ENCODE measurements at regions not wholly inside any gene's neighbourhood (a gene's known extent, or its start where the extent isn't known, plus 50 kb on each side); places are given as distances from the start of the nearest gene placed in this dataset.
"Not testable (repeated sequence)": the region's sequence is repeated elsewhere in the genome, so short reads cannot be mapped to it uniquely, and the experiment has no call there.

DNA sequence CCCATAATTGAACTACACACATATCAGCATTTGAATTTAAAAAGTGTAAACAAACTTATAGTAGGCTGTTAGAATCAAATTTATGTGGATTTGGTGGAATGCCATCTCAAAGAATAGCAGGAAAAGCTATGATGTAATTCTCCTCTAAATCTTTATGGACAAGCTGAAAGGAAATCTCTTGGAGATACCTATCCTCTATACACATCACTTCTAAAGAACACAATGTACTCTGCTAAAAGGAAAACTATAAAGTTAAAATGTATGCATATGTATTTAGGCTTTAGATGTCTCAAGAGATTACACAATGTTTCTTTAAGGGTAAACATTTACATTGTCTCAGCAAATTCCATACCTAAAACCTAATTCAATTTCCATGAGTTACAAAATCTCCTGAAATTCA lies 323.3 kb downstream of the CRPPA start:
- FAIRE-seq (no peak), DNase-seq (ENCODE audit: insufficient read length, low spot score) (no peak)

DNA sequence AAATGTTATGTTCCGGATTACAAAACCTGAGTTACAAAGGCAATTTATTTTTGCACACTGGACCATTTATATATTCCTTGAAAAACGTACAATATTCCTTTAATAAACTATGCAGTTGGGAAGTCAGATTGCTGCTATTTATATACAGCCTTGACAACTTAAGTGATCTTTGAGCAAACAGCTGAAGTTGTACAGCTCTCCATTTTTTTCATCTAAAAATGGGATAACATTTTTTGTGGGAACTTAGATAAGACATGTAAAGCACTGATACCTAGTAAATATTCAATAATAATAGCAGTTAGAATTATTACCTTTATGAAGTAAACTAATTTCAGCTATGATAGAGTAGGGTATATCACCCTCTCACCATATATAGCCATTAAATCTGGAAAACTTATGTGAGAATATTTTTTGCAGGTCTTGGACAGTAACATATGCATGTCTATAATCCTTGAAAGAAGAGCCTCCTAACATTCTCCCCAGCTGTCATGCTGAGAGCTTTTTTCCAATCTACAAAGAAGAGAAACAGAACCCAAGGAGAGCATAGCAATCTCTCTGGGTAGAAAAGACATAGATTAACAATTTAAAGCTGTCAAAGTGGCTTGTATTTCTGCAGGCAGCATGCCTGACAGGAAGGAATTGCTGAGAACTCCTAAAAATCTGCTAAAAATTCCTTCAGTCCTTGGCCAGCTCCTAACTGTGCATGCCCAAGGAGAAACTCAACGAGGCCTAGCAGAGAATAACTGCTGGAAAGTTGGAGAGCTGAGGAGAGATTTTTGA lies 326.0 kb downstream of the CRPPA start:
- DNase-seq (ENCODE audit: insufficient read length, low spot score) = no peak
- no peak for FAIRE-seq

DNA sequence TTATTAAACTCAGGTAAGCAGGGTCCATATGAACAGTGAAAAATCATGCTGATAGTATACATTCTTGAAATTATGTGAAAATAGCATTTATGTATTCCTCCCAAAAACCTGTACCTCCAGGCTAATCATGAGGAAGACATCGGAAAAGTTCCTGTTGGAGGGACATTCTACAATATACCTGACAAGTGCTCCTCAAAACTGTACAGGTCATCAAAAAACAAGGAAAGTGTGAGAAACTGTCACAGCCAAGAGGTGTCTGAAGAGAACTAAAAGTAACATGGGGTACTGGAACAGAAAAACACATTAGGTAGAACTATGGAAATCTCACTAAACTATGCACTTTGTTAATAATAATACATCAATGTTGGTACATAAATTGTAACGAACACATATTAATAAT lies 326.7 kb downstream of the CRPPA start:
- FAIRE-seq (no peak), DNase-seq (ENCODE audit: insufficient read length, low spot score) (no peak)

DNA sequence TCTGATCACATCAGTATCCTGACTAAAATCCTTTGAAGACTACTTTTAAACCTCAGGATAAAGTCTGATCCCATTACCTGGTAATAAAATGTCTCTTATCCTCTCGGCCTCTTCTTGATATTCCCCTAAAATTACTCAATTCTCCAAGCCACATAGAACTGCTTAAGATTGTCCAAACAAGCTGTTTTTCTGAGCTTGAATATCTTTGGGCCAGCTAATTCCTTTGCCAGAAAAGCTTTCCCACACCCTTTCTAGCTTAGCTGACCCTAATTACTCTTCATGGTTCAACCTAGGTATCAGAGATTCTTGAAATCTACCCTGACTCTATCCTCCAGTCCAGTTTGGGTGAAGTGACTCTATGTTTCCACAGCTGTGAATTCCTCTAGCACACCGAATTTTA lies 328.6 kb downstream of the CRPPA start:
- FAIRE-seq (no peak), DNase-seq (ENCODE audit: insufficient read length, low spot score) (no peak)

DNA sequence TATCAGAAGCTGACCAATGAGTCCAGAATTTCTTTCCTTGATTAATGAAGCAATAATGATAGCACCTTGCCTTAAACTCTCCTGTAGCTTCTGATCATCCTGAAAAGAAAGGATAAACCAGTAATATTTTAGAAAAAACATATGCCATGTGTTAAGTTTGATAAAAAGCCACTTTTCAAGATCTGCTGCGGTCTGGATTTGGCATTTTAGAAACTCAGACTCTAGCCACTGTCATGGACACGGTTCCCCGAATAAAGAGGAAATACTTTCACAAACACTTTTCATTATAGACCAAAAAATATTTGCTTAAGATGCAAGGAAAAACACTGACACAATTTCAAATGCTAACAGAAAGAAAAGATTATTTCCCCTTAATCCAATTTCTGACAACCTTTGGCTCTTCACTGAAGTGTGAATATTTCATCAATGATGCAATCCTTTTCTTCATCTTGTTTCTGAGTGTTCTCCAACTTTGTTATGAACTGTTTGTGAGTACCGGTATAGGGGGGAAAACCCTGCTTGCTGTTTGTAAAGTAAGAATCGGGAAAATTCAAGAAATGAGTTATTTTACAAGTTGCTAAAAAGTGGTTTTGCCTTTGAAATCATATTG lies 329.5 kb downstream of the CRPPA start:
- no peak for FAIRE-seq
- DNase-seq (ENCODE audit: insufficient read length, low spot score) = no peak

DNA sequence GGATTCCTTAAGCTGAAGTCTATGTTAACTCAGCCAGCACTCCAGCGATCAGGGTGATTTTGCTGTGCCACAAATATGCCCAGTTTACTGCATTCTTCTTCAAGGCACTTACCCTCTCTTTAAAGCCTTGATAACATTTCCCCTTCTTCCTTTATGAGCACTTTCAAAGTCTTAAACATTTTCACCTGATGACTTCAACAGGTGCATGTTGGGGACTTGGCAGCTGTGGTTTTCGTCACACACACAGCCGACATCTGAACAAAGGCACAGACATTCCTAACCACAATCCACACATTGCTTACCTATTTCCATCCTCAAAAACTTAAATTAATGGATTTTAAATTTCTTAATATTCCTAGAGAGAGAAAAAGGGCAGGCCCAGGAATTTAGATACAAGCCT lies 331.5 kb downstream of the CRPPA start:
- FAIRE-seq = no peak
- DNase-seq (ENCODE audit: insufficient read length, low spot score) = no peak

DNA sequence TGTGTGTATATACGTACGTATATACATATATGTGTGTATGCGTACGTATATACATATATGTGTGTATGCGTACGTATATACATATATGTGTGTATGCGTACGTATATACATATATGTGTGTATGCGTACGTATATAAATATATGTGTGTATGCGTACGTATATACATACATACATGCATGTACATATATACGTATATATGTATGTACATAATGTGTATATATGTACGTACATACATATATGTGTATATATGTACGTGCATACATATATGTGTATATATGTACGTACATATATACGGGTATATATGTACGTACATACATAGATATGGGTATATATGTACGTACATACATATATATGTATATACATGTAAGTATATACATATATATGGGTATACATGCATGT lies 332.1 kb downstream of the CRPPA start:
- FAIRE-seq = no peak
- no peak for DNase-seq (ENCODE audit: insufficient read length, low spot score)

DNA sequence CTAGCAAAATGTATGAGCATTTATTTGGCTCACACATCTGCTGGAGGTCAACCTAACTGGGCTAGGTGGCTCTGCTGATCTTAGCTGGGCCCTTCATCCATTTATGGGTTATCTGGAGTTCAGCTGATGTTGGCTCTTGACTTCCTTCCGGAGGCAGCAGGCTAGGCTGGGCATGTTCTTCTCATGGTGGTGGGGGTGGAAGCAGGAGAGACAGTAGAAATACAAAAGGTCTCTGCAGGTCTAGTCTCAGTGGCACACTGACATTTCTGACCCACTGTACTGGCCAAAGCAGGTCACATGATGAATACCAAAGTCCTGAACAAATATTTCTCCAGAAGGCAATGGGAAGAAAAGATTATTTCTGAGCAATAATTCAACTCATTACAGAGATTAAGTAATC lies 334.6 kb downstream of the CRPPA start:
- no peak for DNase-seq (ENCODE audit: insufficient read length, low spot score)
- FAIRE-seq = no peak

DNA sequence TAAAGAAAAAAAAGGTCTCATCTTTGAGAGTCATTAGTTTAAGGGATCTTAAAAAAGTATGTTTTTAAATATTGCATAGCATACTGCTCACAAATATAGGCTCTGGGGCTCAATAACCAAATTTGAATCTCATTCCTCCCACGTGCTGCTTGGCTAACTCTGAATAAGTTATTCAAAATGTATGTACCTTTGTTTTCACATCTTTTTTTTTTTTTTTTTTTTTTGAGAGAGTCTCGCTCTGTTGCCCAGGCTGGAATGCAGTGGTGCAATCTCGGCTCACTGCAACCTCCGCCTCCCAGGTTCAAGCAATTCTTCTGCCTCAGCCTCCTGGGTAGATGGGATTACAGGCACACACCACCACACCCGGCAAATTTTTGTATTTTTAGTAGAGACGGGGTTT lies 335.6 kb downstream of the CRPPA start:
- DNase-seq (ENCODE audit: insufficient read length, low spot score); FAIRE-seq: not testable (repeated sequence)

DNA sequence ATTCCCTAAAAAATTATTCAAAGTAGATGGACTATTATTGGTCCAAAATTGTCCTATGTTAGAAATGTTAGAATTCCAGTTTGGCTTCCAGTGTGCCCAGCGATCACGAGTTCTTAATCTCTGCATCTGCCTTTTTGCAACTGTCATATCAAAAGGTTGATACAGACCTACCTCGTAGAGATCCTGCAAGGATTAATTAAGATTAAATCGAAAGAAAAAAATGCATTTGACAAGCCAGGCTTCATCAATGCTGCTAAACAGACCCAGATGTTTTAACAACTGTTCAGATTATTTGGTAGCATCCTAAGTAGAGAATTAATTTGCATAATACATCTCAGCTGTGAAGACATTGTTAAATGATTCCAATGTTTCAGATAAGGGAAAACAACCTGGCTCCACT lies 336.5 kb downstream of the CRPPA start:
- FAIRE-seq (no peak), DNase-seq (ENCODE audit: insufficient read length, low spot score) (no peak)

DNA sequence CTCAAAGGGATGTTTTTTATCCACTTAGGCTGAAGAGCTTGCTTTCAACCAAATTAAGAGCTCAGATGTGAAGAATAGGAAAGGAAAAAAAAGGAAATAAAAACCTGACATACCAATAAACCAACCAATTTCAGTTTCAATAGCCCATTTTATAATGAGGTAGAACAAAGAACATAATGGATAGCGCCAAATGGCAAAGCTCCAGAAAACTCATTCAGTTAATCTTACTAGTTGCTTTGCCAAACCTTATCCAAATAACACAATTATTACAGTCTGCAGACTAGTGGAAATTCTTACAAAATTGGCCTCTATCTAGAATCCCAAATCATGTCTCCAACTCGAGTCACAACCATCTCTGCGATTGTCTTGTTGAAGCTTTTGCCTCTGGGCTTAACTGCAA lies 337.0 kb downstream of the CRPPA start:
- no peak for DNase-seq (ENCODE audit: insufficient read length, low spot score)
- no peak for FAIRE-seq

DNA sequence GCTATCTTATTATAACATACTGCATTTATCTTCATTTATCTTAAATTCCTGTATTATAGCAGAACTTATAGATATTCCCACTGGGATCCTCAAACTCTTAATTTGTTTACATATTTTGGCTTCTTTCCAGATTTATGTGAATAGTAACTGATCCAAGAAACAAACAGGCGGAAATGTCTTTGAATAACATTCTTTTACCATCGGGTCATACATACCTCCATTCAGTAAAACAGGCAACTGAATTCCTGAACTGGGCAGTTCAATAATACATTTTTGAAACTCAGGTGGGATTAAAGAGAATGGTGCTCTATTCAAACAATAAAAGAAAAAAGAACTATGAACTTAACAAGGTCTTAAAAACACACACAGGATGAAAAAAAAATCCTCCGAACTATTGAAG lies 337.4 kb downstream of the CRPPA start:
- FAIRE-seq (no peak), DNase-seq (ENCODE audit: insufficient read length, low spot score) (no peak)

DNA sequence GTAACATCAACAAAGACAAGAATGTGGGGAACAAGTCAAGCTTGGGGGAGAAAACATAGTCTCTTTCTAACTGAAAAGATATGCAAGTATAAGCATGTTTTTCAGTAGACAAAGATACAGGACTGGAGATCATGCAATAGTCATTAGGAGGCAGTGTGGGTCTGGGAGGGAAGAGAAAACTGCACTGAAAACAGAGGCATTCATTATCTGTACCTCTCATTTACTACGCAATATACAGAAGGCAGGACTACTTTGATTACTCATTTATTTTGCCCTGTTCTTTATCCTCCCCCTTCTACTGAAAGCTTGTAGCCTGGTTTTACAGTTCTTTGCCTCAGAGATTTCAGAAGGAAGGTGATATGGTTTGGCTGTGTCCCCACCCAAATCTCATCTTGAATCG lies 341.2 kb downstream of the CRPPA start:
- FAIRE-seq (no peak), DNase-seq (ENCODE audit: insufficient read length, low spot score) (no peak)

DNA sequence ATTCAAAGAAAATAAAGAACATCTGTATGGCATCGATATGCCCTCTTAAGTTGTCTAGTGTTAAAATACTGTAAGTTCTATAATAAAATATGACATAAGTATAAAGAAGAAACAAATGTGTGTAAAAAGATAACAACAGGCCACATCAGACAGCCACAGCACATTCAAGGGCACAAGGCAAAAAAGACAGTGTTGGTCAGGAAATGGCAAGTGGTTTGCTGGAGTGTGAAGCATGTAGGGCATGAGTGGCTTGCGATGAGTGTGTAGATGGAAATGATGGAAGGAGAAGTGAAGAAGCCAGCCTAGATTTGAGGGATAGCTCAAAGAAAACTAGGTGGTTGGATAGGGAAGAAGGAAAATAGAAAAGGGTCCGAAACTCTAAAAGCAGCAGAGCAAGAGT lies 341.6 kb downstream of the CRPPA start:
- FAIRE-seq = no peak
- DNase-seq (ENCODE audit: insufficient read length, low spot score) = no peak

DNA sequence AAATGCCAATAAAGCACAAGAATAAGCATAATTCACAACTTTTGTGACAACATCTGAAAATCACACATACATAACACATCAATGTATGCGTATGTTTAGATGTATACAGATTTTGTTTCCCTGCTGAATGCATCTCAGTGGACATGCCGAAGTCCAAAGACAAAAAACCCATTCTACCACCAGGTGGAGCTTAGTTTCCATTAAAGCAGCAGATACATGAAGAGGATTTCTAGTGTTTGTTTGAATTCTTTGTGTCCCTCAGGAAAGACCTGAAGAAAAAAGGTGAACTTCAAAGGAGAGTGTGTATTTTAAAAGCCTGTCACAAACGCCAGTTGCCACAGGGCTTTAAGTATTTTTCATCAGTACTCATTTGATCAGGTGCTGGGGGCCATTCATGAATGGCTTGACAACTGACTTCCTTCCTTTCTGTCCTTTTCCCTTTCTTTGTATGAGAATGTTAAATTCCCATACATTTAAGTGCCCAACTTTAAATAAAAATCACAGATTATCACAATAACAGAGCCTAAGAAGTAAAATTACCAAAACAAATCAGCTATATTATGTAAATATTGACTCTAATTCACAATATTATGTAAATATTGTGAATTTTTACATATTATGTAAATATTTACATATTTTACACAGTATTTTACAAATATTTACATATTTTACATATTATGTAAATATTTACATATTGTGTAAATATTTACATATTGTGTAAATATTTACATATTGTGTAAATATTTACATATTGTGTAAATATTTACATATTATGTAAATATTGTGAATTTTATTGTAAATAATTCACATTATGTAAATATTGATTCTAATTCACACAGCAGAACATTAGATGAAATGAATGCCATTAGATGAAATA lies 343.0 kb downstream of the CRPPA start:
- DNase-seq (ENCODE audit: insufficient read length, low spot score) (no peak), FAIRE-seq (peak; percentile 72)

DNA sequence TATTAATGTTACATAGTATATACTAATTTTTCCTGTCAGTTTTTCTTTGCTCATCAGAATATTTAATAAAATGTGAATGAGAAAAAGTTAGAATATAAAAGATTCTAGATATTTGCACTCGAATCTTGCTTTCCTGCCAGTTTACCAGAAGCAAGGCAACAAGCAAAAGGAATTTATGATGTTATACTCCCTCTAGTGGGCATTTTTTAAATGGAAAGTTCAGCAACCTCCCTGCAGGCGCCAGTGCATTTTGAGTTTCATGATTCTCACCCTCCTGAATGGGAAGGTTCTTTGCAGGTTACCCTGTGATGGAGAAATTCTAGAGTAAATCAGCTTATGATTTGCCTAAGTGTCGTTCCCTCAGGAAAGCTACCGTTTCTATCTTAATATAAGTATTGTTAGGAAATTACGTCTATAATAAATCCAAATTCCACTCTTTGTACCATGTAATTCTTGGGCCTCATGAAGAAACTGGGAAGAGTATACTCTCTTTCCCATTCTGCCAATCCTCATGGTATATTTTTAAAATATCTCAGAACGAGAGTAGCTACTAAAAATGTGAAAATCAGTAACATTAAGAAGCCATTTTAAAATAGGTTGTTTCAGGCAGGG lies 350.0 kb downstream of the CRPPA start:
- FAIRE-seq (peak; percentile 55), DNase-seq (ENCODE audit: insufficient read length, low spot score) (no peak)

DNA sequence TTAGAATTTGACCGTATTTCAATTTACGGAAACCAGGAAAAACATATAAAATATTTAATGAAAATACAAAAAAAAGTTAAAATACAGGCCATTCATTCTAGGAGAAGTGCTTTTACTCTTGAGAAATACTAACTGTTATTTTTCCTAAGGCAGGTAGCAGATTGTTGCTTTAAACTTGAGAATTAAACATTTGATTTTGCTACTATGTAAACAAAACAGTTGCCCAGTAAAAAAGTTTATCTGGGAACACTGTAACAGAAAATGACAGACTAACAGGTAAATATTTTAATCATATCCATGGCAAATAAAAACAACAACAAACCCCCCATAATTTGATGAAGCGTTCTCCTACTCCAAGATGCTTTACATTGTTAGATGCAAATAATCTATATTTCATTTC lies 350.5 kb downstream of the CRPPA start:
- FAIRE-seq = no peak
- no peak for DNase-seq (ENCODE audit: insufficient read length, low spot score)

DNA sequence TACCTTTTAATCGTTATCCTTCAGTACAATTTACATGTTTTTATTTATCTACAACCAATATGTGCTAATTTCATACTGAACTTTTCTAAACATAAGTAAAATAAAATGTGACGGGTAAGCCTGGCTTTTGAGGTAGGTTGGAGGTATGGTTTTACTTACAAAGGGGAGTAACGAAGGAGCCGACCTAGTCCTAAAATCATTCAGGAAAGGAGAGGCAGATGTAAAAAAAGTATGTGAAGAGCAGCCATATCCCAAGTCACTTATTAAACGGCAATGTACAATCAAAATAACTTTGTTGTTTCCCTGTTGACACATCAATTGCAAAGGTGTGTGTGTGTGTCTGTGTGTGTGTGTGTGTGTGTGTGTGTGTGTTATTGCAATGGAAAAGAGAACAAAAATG lies 351.3 kb downstream of the CRPPA start:
- DNase-seq (ENCODE audit: insufficient read length, low spot score) (no peak), FAIRE-seq (no peak)

DNA sequence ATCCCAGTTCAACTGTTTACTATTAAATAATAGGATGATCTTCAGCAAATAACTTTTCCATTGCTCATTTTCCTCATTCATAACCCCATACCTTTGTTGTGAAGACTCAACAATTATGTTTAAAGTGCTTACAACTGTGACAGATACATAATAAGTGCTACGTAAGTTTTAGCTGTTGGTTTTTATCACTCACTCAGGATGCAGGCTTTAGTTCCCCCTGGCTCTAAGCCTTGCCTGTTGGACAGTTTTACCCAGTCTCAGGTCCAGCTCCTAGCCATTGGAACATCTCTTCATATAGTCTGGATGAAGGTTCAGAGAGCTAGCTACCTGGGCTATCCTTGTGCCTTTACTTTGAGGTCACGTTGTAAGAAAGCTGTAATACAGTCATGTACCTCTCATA lies 353.2 kb downstream of the CRPPA start:
- DNase-seq (ENCODE audit: insufficient read length, low spot score) (no peak), FAIRE-seq (no peak)

DNA sequence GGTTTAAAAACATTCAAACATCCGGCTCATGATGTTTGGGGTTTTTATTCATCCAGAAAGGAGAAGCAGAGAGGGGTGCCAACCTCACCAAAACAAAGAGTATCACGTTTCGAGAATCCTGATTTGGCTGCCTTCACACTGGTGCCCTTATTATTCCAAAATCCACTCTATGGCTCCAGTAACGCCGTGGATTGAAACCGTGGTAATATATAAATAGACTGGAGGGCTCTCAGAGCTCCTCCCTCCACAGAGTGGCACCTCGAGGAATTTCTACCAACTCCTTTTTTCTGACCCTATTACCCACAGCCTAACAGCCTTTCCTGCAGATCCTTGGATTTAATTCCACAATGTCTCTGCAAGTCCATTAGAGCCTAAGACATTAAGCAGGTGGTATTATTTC lies 353.6 kb downstream of the CRPPA start:
- no peak for FAIRE-seq
- DNase-seq (ENCODE audit: insufficient read length, low spot score) = no peak

DNA sequence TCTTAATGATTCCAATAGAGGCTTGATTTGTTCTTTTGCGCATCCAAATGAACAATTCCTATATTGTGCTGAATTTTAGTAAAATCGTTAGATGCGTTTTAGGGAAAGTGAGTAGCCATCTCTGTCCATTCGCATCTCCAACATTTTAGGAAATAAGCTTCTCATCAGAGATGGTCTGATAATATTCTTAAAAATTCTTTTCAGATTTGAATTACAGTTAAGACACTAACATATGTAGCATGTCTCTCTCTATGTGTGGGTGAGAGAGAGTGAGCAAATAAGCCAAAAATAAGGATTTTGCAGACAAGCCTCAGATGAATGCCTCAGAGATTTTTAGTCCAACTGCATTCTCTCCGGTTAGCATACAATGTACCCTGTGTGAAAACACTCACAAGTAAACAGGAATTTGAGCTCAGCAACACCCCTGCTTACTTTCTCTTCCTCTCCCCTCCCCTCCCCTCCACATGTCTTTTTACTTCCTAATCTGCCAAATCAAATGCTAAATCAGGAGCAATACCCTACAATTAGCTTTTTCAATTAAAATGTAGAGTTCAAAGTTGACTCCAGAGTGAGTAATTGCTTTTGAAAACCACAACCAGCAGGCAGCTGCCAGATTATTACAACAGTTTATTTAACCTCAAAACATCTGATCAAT lies 354.4 kb downstream of the CRPPA start:
- FAIRE-seq = no peak
- no peak for DNase-seq (ENCODE audit: insufficient read length, low spot score)

Measured in GM19239 (cell line).